ENCODE measurements at regions not wholly inside any gene's neighbourhood (a gene's known extent, or its start where the extent isn't known, plus 50 kb on each side); places are given as distances from the start of the nearest gene placed in this dataset.

DNA sequence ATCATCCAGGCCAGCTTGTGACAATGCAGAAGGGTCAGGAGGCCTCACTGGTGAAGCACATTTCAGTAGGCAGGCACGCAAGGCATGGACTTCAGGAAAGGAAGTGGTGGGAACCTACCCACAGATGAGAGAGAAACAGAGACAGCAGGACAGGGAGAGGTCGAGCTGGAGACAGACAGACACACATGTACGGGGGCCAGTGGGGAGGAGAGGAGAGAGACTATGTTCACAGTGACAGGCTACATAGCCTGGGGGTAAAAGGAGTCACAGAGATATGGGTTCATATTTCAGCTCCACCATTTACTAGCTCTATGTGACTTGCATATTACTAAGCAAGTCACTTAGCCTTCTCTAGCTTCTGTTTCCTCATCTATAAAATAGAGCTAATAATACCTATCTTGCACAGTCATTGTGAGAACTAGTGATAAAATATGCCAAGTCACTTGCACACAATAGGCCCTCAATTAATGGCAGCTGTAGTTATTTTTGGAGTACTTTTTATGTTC lies 91.1 kb upstream of the FUT8 start:
- Histone ChIP-seq H3K4me1 (ENCODE audit: insufficient read depth, low read length, poor library complexity, severe bottlenecking) (peaks cover 9% of the 10 kb centered on the region), H2AFZ (ENCODE audit: low read length) (peak overlapping the region; percentile 71), H3K4me3 (ENCODE audit: low read length, poor library complexity, severe bottlenecking) (no peak overlapping the region), H3K9ac (ENCODE audit: low read depth, low read length, poor library complexity, severe bottlenecking) (no peak overlapping the region), H4K20me1 (ENCODE audit: insufficient read depth, low read length, poor library complexity, severe bottlenecking) (no peaks in the 10 kb centered on the region), H3F3A (ENCODE audit: low read depth) (no peaks in the 10 kb centered on the region), H3K27me3 (ENCODE audit: insufficient read depth, low read length, poor library complexity, severe bottlenecking) (no peaks in the 10 kb centered on the region), H3K9me2 (replicated peaks; ENCODE audit: low read depth, low read length) (no peaks in the 10 kb centered on the region), H3K36me3 (ENCODE audit: insufficient read depth, low read length) (no peaks in the 10 kb centered on the region), H3K9me3 (ENCODE audit: insufficient read depth, low read depth, low read length) (no peaks in the 10 kb centered on the region), H3K79me2 (ENCODE audit: insufficient read depth, low read length) (no peaks in the 10 kb centered on the region), H3K4me2 (ENCODE audit: low read depth, low read length, poor library complexity, severe bottlenecking) (no peak overlapping the region)
- TF ChIP-seq, protein P1, sequence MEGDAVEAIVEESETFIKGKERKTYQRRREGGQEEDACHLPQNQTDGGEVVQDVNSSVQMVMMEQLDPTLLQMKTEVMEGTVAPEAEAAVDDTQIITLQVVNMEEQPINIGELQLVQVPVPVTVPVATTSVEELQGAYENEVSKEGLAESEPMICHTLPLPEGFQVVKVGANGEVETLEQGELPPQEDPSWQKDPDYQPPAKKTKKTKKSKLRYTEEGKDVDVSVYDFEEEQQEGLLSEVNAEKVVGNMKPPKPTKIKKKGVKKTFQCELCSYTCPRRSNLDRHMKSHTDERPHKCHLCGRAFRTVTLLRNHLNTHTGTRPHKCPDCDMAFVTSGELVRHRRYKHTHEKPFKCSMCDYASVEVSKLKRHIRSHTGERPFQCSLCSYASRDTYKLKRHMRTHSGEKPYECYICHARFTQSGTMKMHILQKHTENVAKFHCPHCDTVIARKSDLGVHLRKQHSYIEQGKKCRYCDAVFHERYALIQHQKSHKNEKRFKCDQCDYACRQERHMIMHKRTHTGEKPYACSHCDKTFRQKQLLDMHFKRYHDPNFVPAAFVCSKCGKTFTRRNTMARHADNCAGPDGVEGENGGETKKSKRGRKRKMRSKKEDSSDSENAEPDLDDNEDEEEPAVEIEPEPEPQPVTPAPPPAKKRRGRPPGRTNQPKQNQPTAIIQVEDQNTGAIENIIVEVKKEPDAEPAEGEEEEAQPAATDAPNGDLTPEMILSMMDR (conservative IDR thresholded peaks at IDR 0.05; ENCODE audit: low read length) = no peak
- TF ChIP-seq EZH2phosphoT487 (IDR thresholded peaks at IDR 0.05; ENCODE audit: borderline replicate concordance) = no peak

DNA sequence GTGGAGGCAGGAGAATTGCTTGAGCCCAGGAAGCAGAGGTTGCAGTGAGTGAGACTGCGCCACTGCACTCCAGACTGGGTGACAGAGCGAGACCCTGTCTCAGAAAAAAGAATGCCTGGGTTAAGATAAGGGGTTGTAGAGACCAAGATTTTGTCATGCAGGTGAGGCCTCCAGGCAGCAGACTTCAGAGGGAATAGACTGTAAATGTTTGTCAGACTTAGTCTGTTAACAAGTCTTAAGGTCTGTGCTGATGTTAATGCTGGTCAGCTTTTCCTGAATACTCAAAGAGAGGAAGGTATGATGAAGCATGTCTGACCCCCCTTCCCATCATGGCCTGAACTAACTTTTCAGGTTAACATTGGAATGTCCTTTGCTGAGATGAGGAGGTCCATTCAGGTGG lies 83.0 kb upstream of the FUT8 start:
- no peak overlapping the region for H3K9ac ChIP-seq (ENCODE audit: low read depth, low read length, poor library complexity, severe bottlenecking)
- H3F3A ChIP-seq (ENCODE audit: low read depth) = no peaks in the 10 kb centered on the region
- TF ChIP-seq, protein P1 (conservative IDR thresholded peaks at IDR 0.05; ENCODE audit: low read length) = no peak
- TF ChIP-seq EZH2phosphoT487 (IDR thresholded peaks at IDR 0.05; ENCODE audit: borderline replicate concordance) = no peak
- no peak overlapping the region for H2AFZ ChIP-seq (ENCODE audit: low read length)
- H3K4me2 ChIP-seq (ENCODE audit: low read depth, low read length, poor library complexity, severe bottlenecking) = no peak overlapping the region
- no peaks in the 10 kb centered on the region for H3K36me3 ChIP-seq (ENCODE audit: insufficient read depth, low read length)
- H4K20me1 ChIP-seq (ENCODE audit: insufficient read depth, low read length, poor library complexity, severe bottlenecking) = no peaks in the 10 kb centered on the region
- H3K79me2 ChIP-seq (ENCODE audit: insufficient read depth, low read length) = no peaks in the 10 kb centered on the region
- H3K9me2 ChIP-seq (replicated peaks; ENCODE audit: low read depth, low read length) = no peaks in the 10 kb centered on the region
- H3K27me3 ChIP-seq (ENCODE audit: insufficient read depth, low read length, poor library complexity, severe bottlenecking) = no peaks in the 10 kb centered on the region
- H3K4me3 ChIP-seq (ENCODE audit: low read length, poor library complexity, severe bottlenecking) = no peak overlapping the region
- no peaks in the 10 kb centered on the region for H3K9me3 ChIP-seq (ENCODE audit: insufficient read depth, low read depth, low read length)
- peaks cover 10% of the 10 kb centered on the region for H3K4me1 ChIP-seq (ENCODE audit: insufficient read depth, low read length, poor library complexity, severe bottlenecking)

DNA sequence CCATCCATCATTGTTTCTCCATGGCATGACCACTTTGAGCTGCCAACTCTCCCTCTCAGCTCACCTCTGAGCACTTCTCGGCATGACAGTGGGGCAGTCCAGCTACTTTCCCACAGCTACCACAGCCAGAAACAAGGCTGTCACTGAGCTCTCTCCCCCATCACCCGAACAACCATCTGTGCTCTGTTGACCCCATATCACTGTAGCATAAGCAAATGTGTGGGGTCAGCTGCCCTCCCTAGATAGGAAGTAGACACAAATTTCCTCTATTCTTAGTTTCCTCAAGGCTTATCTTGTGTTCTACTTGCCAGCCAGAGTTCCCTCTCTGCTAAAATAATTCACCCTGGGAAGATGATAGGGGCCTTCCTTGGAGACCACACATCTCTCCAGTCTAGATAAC lies 82.6 kb upstream of the FUT8 start:
- Histone ChIP-seq H4K20me1 (ENCODE audit: insufficient read depth, low read length, poor library complexity, severe bottlenecking) (no peaks in the 10 kb centered on the region), H3K4me1 (ENCODE audit: insufficient read depth, low read length, poor library complexity, severe bottlenecking) (peaks cover 15% of the 10 kb centered on the region), H2AFZ (ENCODE audit: low read length) (0 out of 2 replicates have a peak overlapping the region, but pooled peaks have one; percentile 56), H3K27me3 (ENCODE audit: insufficient read depth, low read length, poor library complexity, severe bottlenecking) (no peaks in the 10 kb centered on the region), H3K9ac (ENCODE audit: low read depth, low read length, poor library complexity, severe bottlenecking) (no peak overlapping the region), H3K79me2 (ENCODE audit: insufficient read depth, low read length) (no peaks in the 10 kb centered on the region), H3K4me2 (ENCODE audit: low read depth, low read length, poor library complexity, severe bottlenecking) (no peak overlapping the region), H3F3A (ENCODE audit: low read depth) (no peaks in the 10 kb centered on the region), H3K36me3 (ENCODE audit: insufficient read depth, low read length) (no peaks in the 10 kb centered on the region), H3K4me3 (ENCODE audit: low read length, poor library complexity, severe bottlenecking) (no peak overlapping the region), H3K9me3 (ENCODE audit: insufficient read depth, low read depth, low read length) (no peaks in the 10 kb centered on the region), H3K9me2 (replicated peaks; ENCODE audit: low read depth, low read length) (no peaks in the 10 kb centered on the region)
- TF ChIP-seq EZH2phosphoT487 (IDR thresholded peaks at IDR 0.05; ENCODE audit: borderline replicate concordance) = no peak
- TF ChIP-seq, protein P1 (conservative IDR thresholded peaks at IDR 0.05; ENCODE audit: low read length) = no peak
